ENCODE measurements at regions not wholly inside any gene's neighbourhood (a gene's known extent, or its start where the extent isn't known, plus 50 kb on each side); places are given as distances from the start of the nearest gene placed in this dataset.

DNA sequence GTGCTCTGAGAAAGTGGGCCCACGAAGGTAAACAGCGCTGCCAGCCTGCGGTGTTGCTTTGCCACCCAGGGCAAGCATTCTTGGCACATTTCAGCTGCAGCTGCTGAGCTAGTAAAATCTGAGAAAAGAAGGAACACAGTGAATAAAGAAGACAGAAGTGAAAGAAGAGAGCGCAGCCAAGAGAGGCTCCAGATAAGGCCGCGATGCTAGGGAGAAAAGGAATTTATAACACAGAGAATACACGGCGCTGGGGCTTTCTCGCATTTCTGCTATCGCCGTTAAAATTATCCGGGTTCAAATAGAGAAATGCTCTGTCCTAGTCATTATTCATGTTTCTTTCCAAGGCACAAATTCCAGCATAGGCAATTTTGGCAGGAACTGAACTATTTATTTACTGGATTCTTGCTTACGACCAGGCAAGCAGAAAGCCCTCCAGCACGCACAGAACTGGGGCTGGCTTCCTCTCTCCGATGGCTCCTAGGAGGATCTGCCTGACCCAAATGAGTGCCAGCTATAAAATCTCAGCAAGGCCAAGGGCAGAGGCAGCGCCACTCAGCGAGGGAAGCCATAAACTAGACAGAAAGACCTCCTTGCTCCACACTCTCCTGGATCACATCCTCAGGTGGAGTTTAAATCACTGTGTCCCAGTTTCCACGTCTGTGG, 111.2 kb downstream of the ATPSCKMT start:
- Histone ChIP-seq H3K4ac (replicated peaks; ENCODE audit: insufficient read length, low read depth, low read length) (no peak overlapping the region), H4K5ac (ENCODE audit: insufficient read length, low read depth, low read length) (no peak overlapping the region), H2BK120ac (replicated peaks; ENCODE audit: low read depth, low read length) (no peak overlapping the region), H3K79me2 (ENCODE audit: control insufficient read depth in 1 of 2, insufficient read depth in 2 of 2, low read length in 2 of 2) (no peaks in the 10 kb centered on the region), H2BK15ac (ENCODE audit: low read length) (no peak overlapping the region), H4K8ac (ENCODE audit: extremely low read depth, insufficient read depth, low read length) (no peak overlapping the region), H3K4me2 (ENCODE audit: insufficient read depth in 1 of 2, low read depth in 2 of 2, low read length in 2 of 2) (no peak overlapping the region), H4K20me1 (replicated peaks in 1 of 2; ENCODE audit: control insufficient read depth in 1 of 2, insufficient read depth in 2 of 2, low read length in 2 of 2) (no peaks in the 10 kb centered on the region), H3K27me3 (replicated peaks in 1 of 4; ENCODE audit: control insufficient read depth in 3 of 4, extremely low read depth in 1 of 4, insufficient read depth in 3 of 4, low read length in 3 of 4) (no peaks in the 10 kb centered on the region), H2BK20ac (ENCODE audit: low read length) (no peak overlapping the region), H3K23ac (ENCODE audit: insufficient read length) (no peak overlapping the region), H3K23me2 (ENCODE audit: low read depth, low read length) (no peaks in the 10 kb centered on the region), H2BK12ac (ENCODE audit: low read depth, low read length) (no peak overlapping the region), H3K79me1 (ENCODE audit: low read depth, low read length) (no peaks in the 10 kb centered on the region), H3K4me1 (replicated peaks in 1 of 4; ENCODE audit: control insufficient read depth in 3 of 4, insufficient read depth in 4 of 4, low read length in 3 of 4) (peaks cover 0 to 5% (median under 1%) of the 10 kb centered on the region in 4 experiments; a peak in 2 of 7 replicates), H3K27ac (ENCODE audit: low read depth, low read length) (no peak overlapping the region), H3K9me3 (ENCODE audit: insufficient read depth in 2 of 2, low read depth in 1 of 2, low read length in 1 of 2) (no peaks in the 10 kb centered on the region), H2BK5ac (ENCODE audit: low read depth, low read length) (no peak overlapping the region), H3K36me3 (ENCODE audit: control insufficient read depth in 2 of 4, insufficient read depth in 4 of 4, low read length in 3 of 4) (no peaks in the 10 kb centered on the region), H2AFZ (ENCODE audit: low read length) (no peak overlapping the region), H4K91ac (replicated peaks; ENCODE audit: insufficient read length, low read length) (no peak overlapping the region), H3K14ac (ENCODE audit: insufficient read length) (no peak overlapping the region), H3K56ac (replicated peaks; ENCODE audit: insufficient read length, low read depth, low read length) (no peak overlapping the region), H2AK5ac (ENCODE audit: low read depth, low read length) (no peak overlapping the region), H3K4me3 (ENCODE audit: extremely low read depth in 1 of 4, insufficient read depth in 2 of 4, low read depth in 3 of 4, low read length in 4 of 4) (no peak overlapping the region), H3K9ac (replicated peaks in 1 of 4; ENCODE audit: extremely low read depth in 1 of 4, low read depth in 3 of 4, low read length in 3 of 4) (no peak overlapping the region), H3K18ac (ENCODE audit: extremely low read depth, low read length) (no peak overlapping the region)
- 91% methylated on average over 18 of the region's 18 CpGs; no CpG with 5 or more reads in 1 of the 2 experiments for WGBS, 2 experiments (ENCODE audit: extremely low coverage in 1 of 2, insufficient coverage in 1 of 2, insufficient read length in 1 of 2, insufficient replicate concordance in 2 of 2, low coverage in 1 of 2, low lambda C conversion rate in 2 of 2, missing lambda C conversion rate in 1 of 2)
- POLR2A ChIA-PET (ENCODE audit: partially characterized antibody), result no interaction called here
- CTCF ChIA-PET (ENCODE audit: partially characterized antibody), result interaction anchor here (0.6 kb wide), 1 partner anchor 343 kb away, joined by 3 read pairs; no protein-coding TSS in a partner anchor
- FAIRE-seq (no peak), DNase-seq (ENCODE audit: low read depth in 1 of 2, low spot score in 2 of 2) (no peak)
- TF ChIP-seq SIRT6 (IDR thresholded peaks at IDR 0.05; ENCODE audit: low read length), result no peak
- no peak for TF ChIP-seq CBX8 (IDR thresholded peaks at IDR 0.05; ENCODE audit: borderline replicate concordance, low read depth, low read length)
- TF ChIP-seq, protein P1, sequence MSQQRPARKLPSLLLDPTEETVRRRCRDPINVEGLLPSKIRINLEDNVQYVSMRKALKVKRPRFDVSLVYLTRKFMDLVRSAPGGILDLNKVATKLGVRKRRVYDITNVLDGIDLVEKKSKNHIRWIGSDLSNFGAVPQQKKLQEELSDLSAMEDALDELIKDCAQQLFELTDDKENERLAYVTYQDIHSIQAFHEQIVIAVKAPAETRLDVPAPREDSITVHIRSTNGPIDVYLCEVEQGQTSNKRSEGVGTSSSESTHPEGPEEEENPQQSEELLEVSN (IDR thresholded peaks at IDR 0.05), result no peak
- TF ChIP-seq ASH2L (IDR thresholded peaks at IDR 0.05; ENCODE audit: low read length), result no peak
- no peak for TF ChIP-seq CHD2 (IDR thresholded peaks at IDR 0.05; ENCODE audit: low read length)
- TF ChIP-seq RFX5 (IDR thresholded peaks at IDR 0.05; ENCODE audit: borderline replicate concordance, low read depth, low read length), result no peak
- TF ChIP-seq, protein P2, sequence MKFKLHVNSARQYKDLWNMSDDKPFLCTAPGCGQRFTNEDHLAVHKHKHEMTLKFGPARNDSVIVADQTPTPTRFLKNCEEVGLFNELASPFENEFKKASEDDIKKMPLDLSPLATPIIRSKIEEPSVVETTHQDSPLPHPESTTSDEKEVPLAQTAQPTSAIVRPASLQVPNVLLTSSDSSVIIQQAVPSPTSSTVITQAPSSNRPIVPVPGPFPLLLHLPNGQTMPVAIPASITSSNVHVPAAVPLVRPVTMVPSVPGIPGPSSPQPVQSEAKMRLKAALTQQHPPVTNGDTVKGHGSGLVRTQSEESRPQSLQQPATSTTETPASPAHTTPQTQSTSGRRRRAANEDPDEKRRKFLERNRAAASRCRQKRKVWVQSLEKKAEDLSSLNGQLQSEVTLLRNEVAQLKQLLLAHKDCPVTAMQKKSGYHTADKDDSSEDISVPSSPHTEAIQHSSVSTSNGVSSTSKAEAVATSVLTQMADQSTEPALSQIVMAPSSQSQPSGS (IDR thresholded peaks at IDR 0.05; ENCODE audit: low read length), result no peak
